ENCODE measurements at regions not wholly inside any gene's neighbourhood (a gene's known extent, or its start where the extent isn't known, plus 50 kb on each side); places are given as distances from the start of the nearest gene placed in this dataset.
A peak's percentile ranks its signal among the peaks of the same experiment; 100 is the strongest.

- no peaks in the 10 kb centered on the region for H3K36me3 Mint-ChIP-seq (ENCODE audit: low read depth)
- TF ChIP-seq, protein P1, sequence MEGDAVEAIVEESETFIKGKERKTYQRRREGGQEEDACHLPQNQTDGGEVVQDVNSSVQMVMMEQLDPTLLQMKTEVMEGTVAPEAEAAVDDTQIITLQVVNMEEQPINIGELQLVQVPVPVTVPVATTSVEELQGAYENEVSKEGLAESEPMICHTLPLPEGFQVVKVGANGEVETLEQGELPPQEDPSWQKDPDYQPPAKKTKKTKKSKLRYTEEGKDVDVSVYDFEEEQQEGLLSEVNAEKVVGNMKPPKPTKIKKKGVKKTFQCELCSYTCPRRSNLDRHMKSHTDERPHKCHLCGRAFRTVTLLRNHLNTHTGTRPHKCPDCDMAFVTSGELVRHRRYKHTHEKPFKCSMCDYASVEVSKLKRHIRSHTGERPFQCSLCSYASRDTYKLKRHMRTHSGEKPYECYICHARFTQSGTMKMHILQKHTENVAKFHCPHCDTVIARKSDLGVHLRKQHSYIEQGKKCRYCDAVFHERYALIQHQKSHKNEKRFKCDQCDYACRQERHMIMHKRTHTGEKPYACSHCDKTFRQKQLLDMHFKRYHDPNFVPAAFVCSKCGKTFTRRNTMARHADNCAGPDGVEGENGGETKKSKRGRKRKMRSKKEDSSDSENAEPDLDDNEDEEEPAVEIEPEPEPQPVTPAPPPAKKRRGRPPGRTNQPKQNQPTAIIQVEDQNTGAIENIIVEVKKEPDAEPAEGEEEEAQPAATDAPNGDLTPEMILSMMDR (IDR thresholded peaks at IDR 0.05): no peak
- DNase-seq: no peak
- peaks cover 4% of the 10 kb centered on the region for H3K27me3 Mint-ChIP-seq (ENCODE audit: low read depth, poor library complexity)
- peaks cover 25% of the 10 kb centered on the region for H3K4me1 Mint-ChIP-seq
- no peak overlapping the region for H3K4me3 Mint-ChIP-seq
- no peak overlapping the region for H3K27ac Mint-ChIP-seq
- no peaks in the 10 kb centered on the region for H3K9me3 Mint-ChIP-seq
These were observed 132.6 kb upstream of the TMEM161B start for GRCh38 chr5:88401228-88401627.

DNA sequence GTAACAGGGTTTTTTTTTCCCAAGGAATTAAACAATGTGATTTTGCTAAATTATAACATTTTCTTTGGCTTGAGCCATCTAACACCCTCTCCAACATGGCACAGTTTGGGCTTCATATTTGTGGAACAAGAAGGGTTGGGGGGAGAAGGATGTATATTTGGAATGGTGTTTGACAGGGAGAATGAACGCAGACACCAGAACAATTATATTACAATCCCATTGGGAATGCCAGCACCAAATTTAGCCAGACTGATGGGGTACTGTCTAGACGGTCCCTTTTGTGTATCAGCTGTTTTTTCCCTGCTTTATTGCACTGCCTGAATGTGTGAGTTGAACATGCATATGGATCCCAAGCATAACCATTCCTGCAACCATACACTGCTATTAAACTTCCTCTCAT is 130.9 kb upstream of the TMEM161B start:
- TF ChIP-seq, protein P1 (IDR thresholded peaks at IDR 0.05): no peak
- no peaks in the 10 kb centered on the region for H3K36me3 Mint-ChIP-seq (ENCODE audit: low read depth)
- no peak overlapping the region for H3K27ac Mint-ChIP-seq
- no peak for DNase-seq
- H3K4me1 Mint-ChIP-seq: peaks cover 32% of the 10 kb centered on the region
- H3K4me3 Mint-ChIP-seq: no peak overlapping the region
- H3K9me3 Mint-ChIP-seq: no peaks in the 10 kb centered on the region
- H3K27me3 Mint-ChIP-seq (ENCODE audit: low read depth, poor library complexity): peaks cover 4% of the 10 kb centered on the region

DNA sequence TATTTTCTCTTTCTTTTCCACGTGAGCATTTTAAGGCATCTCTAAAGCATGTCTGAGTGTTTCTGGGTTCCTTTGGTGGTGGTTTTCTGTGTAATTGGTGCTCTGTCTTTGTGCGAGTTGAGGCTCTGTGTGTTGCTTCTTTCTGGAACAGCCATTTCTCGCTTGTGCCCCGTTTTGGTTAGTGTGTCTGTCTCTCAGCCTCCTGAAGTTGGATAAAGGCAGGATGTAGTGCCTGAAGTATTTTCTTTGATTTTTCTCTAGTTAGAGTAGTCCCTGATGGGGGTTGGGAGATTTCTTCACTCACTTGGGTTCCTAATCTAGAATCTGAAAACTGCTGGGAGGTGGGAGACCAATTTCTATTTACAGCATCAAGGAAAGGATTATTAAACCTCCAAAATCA is 129.7 kb upstream of the TMEM161B start:
- Mint-ChIP-seq H3K36me3 (ENCODE audit: low read depth) (no peaks in the 10 kb centered on the region), H3K4me1 (peaks cover 43% of the 10 kb centered on the region), H3K27ac (peak overlapping the region; percentile 74), H3K27me3 (ENCODE audit: low read depth, poor library complexity) (peaks cover 4% of the 10 kb centered on the region), H3K4me3 (peak overlapping the region; percentile 61), H3K9me3 (no peaks in the 10 kb centered on the region)
- DNase-seq: no peak
- TF ChIP-seq, protein P1 (IDR thresholded peaks at IDR 0.05): no peak

GRCh38 chr5:88396751-88397281 is 128.2 kb upstream of the TMEM161B start:
- Mint-ChIP-seq H3K27ac (peak overlapping the region; percentile 93), H3K4me3 (peak overlapping the region; percentile 66), H3K4me1 (peaks cover 56% of the 10 kb centered on the region), H3K36me3 (ENCODE audit: low read depth) (no peaks in the 10 kb centered on the region), H3K27me3 (ENCODE audit: low read depth, poor library complexity) (peaks cover 4% of the 10 kb centered on the region), H3K9me3 (no peaks in the 10 kb centered on the region)
- peak; percentile 6 for DNase-seq
- TF ChIP-seq, protein P1 (IDR thresholded peaks at IDR 0.05): no peak

DNA sequence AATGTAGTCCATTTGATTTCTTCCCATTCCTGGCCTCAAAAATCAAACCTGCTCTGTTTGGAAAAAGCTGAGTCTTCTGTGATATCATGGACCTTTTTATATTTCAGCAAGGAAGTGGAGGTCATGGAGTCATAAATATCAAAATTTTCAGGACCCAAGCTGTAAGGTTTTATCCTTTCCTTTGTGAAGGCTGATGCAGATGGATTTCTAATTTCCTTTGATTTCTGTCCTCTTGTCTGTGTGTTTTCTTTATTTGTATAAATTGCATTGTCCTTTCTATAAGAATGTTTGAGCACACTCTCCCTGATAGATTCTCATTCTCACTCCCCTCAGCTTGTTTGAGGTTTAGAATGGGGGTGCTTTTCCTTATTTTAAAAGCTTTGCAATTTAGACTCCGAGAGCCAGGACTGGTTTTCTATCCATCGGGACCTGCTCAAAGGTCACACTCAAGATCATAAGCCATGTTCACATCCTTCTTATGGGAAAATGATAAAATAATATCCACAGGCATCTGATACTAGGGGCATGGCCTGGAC is 127.4 kb upstream of the TMEM161B start:
- H3K27me3 Mint-ChIP-seq (ENCODE audit: low read depth, poor library complexity): peaks cover 4% of the 10 kb centered on the region
- H3K27ac Mint-ChIP-seq: peak overlapping the region; percentile 56

More for the DNA sequence above, 127.4 kb upstream of the TMEM161B start:
- DNase-seq: no peak
- peaks cover 58% of the 10 kb centered on the region for H3K4me1 Mint-ChIP-seq
- TF ChIP-seq, protein P1 (IDR thresholded peaks at IDR 0.05): no peak
- H3K9me3 Mint-ChIP-seq: no peaks in the 10 kb centered on the region
- no peaks in the 10 kb centered on the region for H3K36me3 Mint-ChIP-seq (ENCODE audit: low read depth)
- H3K4me3 Mint-ChIP-seq: no peak overlapping the region

Data from nephron progenitor cell (in vitro differentiated cells).